ENCODE measurements at regions not wholly inside any gene's neighbourhood (a gene's known extent, or its start where the extent isn't known, plus 50 kb on each side); places are given as distances from the start of the nearest gene placed in this dataset.

DNA sequence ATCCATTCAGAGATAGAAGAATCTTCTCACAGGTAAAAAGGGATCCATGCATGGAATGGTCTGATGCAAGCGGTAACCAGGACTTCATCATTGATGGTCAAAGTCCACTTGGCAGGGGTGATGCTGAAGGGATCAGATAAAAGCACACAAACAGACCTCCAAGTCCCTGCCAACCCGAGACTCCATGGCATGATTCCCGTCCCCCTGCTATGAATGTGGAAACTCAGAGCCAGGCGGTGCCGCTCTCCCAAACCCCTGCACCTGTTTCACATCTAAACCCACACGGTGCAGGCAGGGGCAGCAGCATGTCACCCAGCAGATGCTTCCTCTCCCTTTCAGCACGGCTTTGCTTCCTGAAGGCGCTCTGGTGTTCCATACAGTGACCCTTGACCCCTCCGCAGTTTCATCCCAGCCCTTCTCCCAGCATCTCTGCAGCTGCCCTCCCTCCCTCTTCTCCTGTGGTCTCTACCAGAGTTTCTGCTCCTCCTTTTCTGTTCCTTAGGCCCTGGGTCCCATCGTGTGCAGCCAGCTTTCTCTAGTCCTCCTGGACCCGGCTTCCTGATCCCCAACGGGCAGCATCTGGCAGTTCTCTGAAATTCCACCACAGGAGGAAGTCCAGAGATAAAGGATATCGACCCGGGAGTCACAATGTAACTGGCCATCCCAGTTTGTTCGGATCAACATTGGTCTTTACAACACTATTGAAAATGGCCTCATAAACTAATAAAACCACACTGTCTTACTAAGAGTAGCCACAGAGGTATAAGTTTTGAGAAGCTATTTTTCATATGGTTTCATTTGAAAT lies 235.0 kb downstream of the TTLL2 start:
- TF ChIP-seq EZH2phosphoT487 (IDR thresholded peaks at IDR 0.05; ENCODE audit: insufficient read depth, low read depth) = no peak
- TF ChIP-seq EZH2 (IDR thresholded peaks at IDR 0.05; ENCODE audit: insufficient read depth, poor library complexity, severe bottlenecking) = no peak

Data from GM23248 (cell line).